ENCODE measurements at regions not wholly inside any gene's neighbourhood (a gene's known extent, or its start where the extent isn't known, plus 50 kb on each side); places are given as distances from the start of the nearest gene placed in this dataset.

GRCh38 chr7:32677593-32677992, 182.3 kb downstream of the AVL9 start:
- TF ChIP-seq BHLHE40 (IDR thresholded peaks at IDR 0.05; ENCODE audit: low read depth, low read length) (no peak), RCOR1 (IDR thresholded peaks at IDR 0.05; ENCODE audit: insufficient replicate concordance, low read length) (no peak)

More at GRCh38 chr7:32677593-32677992, 182.3 kb downstream of the AVL9 start:
- no TSS peak for BruUV-seq (replicated peaks)
- H3K9me1 ChIP-seq (ENCODE audit: insufficient read depth, low read length), result no peaks in the 10 kb centered on the region
- no peak overlapping the region for H2BK5ac ChIP-seq (ENCODE audit: low read depth, low read length, poor library complexity, severe bottlenecking)
- no peak overlapping the region for H4K91ac ChIP-seq (ENCODE audit: insufficient read depth, low read depth, low read length)
- no peak overlapping the region for H3K9ac ChIP-seq (ENCODE audit: low read depth, low read length)
- H2BK20ac ChIP-seq (ENCODE audit: low read depth, low read length), result no peak overlapping the region
- H2AK5ac ChIP-seq (ENCODE audit: low read depth, low read length), result no peak overlapping the region
- no peak overlapping the region for H3K27ac ChIP-seq (ENCODE audit: insufficient read depth, low read length)
- H3K27me3 ChIP-seq (ENCODE audit: control insufficient read depth, insufficient read depth, low read length), result no peaks in the 10 kb centered on the region
- no peaks in the 10 kb centered on the region for H4K20me1 ChIP-seq (ENCODE audit: insufficient read depth, low read length)
- H2AFZ ChIP-seq (replicated peaks; ENCODE audit: low read length, poor library complexity), result no peak overlapping the region
- H4K5ac ChIP-seq (ENCODE audit: low read depth, low read length), result no peak overlapping the region
- H3K23ac ChIP-seq (ENCODE audit: low read depth, low read length), result no peak overlapping the region
- no peak overlapping the region for H2BK15ac ChIP-seq (ENCODE audit: low read depth, low read length)
- H3K4me1 ChIP-seq (ENCODE audit: control insufficient read depth, insufficient read depth, low read length), result peaks cover 2% of the 10 kb centered on the region; the same call in 1 of the 2 replicates
- H3K4ac ChIP-seq (ENCODE audit: low read depth, low read length), result no peak overlapping the region
- H2AK9ac ChIP-seq (replicated peaks; ENCODE audit: low read depth, low read length, poor library complexity), result no peak overlapping the region
- DNase-seq (no peak), ATAC-seq (ENCODE audit: low read depth) (no peak)
- no peak overlapping the region for H3K14ac ChIP-seq (replicated peaks; ENCODE audit: low read depth, low read length)
- H3K4me2 ChIP-seq (ENCODE audit: low read depth, low read length), result no peak overlapping the region
- H4K8ac ChIP-seq (ENCODE audit: low read depth in 2 of 2, low read length in 2 of 2), result no peak overlapping the region
- in situ Hi-C loops (cut with MboI; ENCODE audit: low sequenced_read_pairs), result no loop called here
- intact Hi-C loops (cut with micrococcal nuclease), result no loop called here
- ChIA-PET POLR2A (ENCODE audit: unreplicated experiment) (no interaction called here), CTCF (no interaction called here)
- H2BK120ac ChIP-seq (ENCODE audit: low read depth, low read length), result no peak overlapping the region
- WGBS, 2 experiments (ENCODE audit: extremely low coverage in 2 of 2, insufficient read length in 1 of 2), result no CpG with 5 or more reads among the region's 2 CpGs
- no peak overlapping the region for H3K18ac ChIP-seq (ENCODE audit: low read depth, low read length)
- H3K79me1 ChIP-seq (ENCODE audit: low read depth in 1 of 2, low read length in 2 of 2), result no peaks in the 10 kb centered on the region
- H3K36me3 ChIP-seq (ENCODE audit: control insufficient read depth, insufficient read depth, low read length), result no peaks in the 10 kb centered on the region
- H3K9me3 ChIP-seq (ENCODE audit: control insufficient read depth, insufficient read depth, low read length), result no peaks in the 10 kb centered on the region
- dilution Hi-C loops (cut with HindIII; ENCODE audit: low sequenced_read_pairs, unreplicated experiment), result no loop called here
- no peak overlapping the region for H3K56ac ChIP-seq (ENCODE audit: extremely low read depth, insufficient read depth, low read length)
- H3K4me3 ChIP-seq (ENCODE audit: insufficient read depth, low read depth, low read length), result no peak overlapping the region
